ENCODE measurements at regions not wholly inside any gene's neighbourhood (a gene's known extent, or its start where the extent isn't known, plus 50 kb on each side); places are given as distances from the start of the nearest gene placed in this dataset.

GRCh38 chr2:242027676-242028450, 158.3 kb downstream of the RTP5 start:
- no peak for TF ChIP-seq CTCF (IDR thresholded peaks at IDR 0.05; ENCODE audit: low read depth, low read length, missing control alignments)
- Histone ChIP-seq H3K36me3 (replicated peaks) (no peaks in the 10 kb centered on the region), H3K27ac (no peak overlapping the region), H3K4me3 (ENCODE audit: low read depth, low read length) (no peak overlapping the region), H3K27me3 (replicated peaks) (peaks cover 3% of the 10 kb centered on the region)
- no peak for DNase-seq
- in situ Hi-C loops (cut with HindIII; ENCODE audit: low pct_ligation_motif_present, low sequenced_read_pairs) = no loop called here

GRCh38 chr2:242029422-242030225, 160.1 kb downstream of the RTP5 start:
- DNase-seq = no peak
- H3K27ac ChIP-seq = no peak overlapping the region
- H3K36me3 ChIP-seq (replicated peaks) = no peaks in the 10 kb centered on the region
- no peak overlapping the region for H3K4me3 ChIP-seq (ENCODE audit: low read depth, low read length)
- H3K27me3 ChIP-seq (replicated peaks) = peaks cover 12% of the 10 kb centered on the region
- no peak for TF ChIP-seq CTCF (IDR thresholded peaks at IDR 0.05; ENCODE audit: low read depth, low read length, missing control alignments)
- in situ Hi-C loops (cut with HindIII; ENCODE audit: low pct_ligation_motif_present, low sequenced_read_pairs) = no loop called here

DNA sequence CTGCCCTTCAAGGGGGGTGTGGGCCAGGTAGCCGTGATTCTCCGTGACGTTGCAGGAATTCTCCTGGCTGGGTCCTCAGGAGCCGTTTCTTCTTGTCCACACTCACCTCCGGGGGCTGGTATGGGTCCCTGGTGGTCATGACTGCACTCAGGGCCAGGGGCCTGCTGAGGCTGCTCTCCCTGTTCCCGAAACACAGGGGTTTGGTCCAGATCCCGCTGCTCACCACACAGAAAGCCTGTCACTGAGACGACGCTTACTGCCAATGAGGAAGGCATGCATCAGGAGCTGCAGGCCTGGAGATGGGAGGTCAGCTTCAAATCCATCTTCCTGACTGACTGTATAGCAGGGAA, 160.7 kb downstream of the RTP5 start:
- no peak for TF ChIP-seq CTCF (IDR thresholded peaks at IDR 0.05; ENCODE audit: low read depth, low read length, missing control alignments)
- in situ Hi-C loops (cut with HindIII; ENCODE audit: low pct_ligation_motif_present, low sequenced_read_pairs) = no loop called here
- no peak overlapping the region for H3K4me3 ChIP-seq (ENCODE audit: low read depth, low read length)

DNA sequence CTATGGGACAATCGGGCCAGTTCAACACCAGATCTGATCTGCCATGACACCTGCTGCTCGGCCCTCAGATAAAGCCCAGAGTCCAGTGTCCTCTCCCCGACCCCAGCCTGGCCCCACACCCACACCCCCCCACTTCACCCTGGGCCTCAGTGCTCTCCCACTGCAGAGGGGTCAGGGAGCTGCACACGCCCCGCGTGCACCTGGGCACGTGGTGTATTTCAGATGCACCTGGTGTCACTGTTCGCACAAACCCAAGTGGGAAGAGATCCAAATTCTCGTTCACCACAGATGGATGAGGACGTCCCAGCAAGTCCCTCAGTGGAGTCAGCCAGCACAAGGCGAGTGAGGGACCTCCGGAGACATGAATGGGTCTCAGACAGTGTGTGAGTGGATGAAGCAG, 161.3 kb downstream of the RTP5 start:
- DNase-seq = no peak
- Histone ChIP-seq H3K27ac (no peak overlapping the region), H3K4me3 (ENCODE audit: low read depth, low read length) (no peak overlapping the region), H3K36me3 (replicated peaks) (no peaks in the 10 kb centered on the region), H3K27me3 (replicated peaks) (peaks cover 17% of the 10 kb centered on the region)
- TF ChIP-seq CTCF (IDR thresholded peaks at IDR 0.05; ENCODE audit: low read depth, low read length, missing control alignments) = no peak
- in situ Hi-C loops (cut with HindIII; ENCODE audit: low pct_ligation_motif_present, low sequenced_read_pairs) = no loop called here

More for the DNA sequence above, 160.7 kb downstream of the RTP5 start:
- Histone ChIP-seq H3K27me3 (replicated peaks) (peaks cover 16% of the 10 kb centered on the region), H3K27ac (no peak overlapping the region), H3K36me3 (replicated peaks) (no peaks in the 10 kb centered on the region)
- no peak for DNase-seq

DNA sequence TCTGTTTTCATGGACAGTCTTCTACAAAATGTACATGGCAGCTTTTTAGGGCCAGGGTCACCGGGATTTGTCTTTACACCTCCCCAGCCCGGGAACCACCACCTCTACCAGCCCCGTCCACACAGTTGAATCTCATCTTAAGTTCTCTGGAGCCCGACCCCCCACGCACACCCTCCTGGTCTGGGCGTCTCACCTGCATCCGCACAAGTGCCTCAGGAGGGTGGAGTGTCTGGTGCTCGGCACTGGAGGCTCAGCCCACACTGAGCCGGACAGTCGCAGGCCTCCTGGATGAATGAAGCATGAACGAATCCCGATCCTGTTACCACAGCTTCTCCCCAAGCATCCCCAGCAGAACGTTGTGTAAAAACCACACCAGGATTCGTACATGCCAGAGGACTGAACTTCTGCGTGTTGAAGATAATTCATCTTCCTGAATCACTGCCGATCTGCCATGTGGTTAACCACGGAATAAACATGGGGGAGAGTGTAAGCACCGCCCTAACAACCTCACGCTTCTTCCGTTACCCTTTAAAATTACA, 162.0 kb downstream of the RTP5 start:
- Histone ChIP-seq H3K4me3 (ENCODE audit: low read depth, low read length) (no peak overlapping the region), H3K36me3 (replicated peaks) (no peaks in the 10 kb centered on the region), H3K27me3 (replicated peaks) (peaks cover 21% of the 10 kb centered on the region), H3K27ac (no peak overlapping the region)
- TF ChIP-seq CTCF (IDR thresholded peaks at IDR 0.05; ENCODE audit: low read depth, low read length, missing control alignments) = no peak
- in situ Hi-C loops (cut with HindIII; ENCODE audit: low pct_ligation_motif_present, low sequenced_read_pairs) = no loop called here
- peak; percentile 63 for DNase-seq
